ENCODE measurements at regions not wholly inside any gene's neighbourhood (a gene's known extent, or its start where the extent isn't known, plus 50 kb on each side); places are given as distances from the start of the nearest gene placed in this dataset.

DNA sequence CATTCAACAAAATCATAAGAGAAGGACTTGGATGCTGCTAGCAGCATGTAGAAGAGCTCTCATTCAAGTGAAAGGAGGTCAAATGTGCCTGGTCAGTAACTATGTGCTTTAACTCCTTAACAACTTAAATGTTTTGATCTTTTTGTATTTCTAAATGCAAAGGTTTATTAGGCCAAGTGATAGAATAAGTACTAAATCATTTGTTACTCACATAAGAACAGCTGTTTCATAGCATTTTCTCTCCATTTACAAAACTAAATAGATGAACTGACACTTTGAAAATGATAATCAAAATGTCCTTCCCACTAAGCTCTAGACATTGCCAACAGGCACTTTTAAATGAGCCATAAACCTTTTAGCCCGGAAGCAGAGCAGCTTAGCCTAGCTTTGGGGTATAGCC, 254.3 kb upstream of the PRMT6 start:
- Mint-ChIP-seq H3K9me3 (peaks cover 3 to 11% (median 3%) of the 10 kb centered on the region in 3 donors), H3K36me3 (no peaks in the 10 kb centered on the region), H3K27me3 (no peaks in the 10 kb centered on the region), H3K27ac (no peak overlapping the region), H3K4me3 (no peak overlapping the region), H3K4me1 (no peaks in the 10 kb centered on the region)
- no peaks in the 10 kb centered on the region for H3K4me1 ChIP-seq (ENCODE audit: control insufficient read depth in 1 of 2, extremely low read depth in 1 of 2, insufficient read depth in 2 of 2, low read length in 2 of 2)
- ChIA-PET CTCF (no interaction called here), POLR2A (no interaction called here)
- no peaks in the 10 kb centered on the region for H3K9me3 ChIP-seq
- DNase-seq (no peak), ATAC-seq (replicated peaks in 1 of 4) (no peak)
- no peak overlapping the region for H3K4me3 ChIP-seq (ENCODE audit: control insufficient read depth in 1 of 2, extremely low read depth in 1 of 2, low read length in 1 of 2)
- no CpG with 5 or more reads among the region's 1 CpG for WGBS (ENCODE audit: insufficient coverage)
- H3K36me3 ChIP-seq (ENCODE audit: control insufficient read depth in 2 of 2, extremely low read depth in 1 of 2, insufficient read depth in 1 of 2, low read length in 1 of 2) = no peaks in the 10 kb centered on the region
- no peak overlapping the region for H3K27ac ChIP-seq (ENCODE audit: low read length)
- H3K27me3 ChIP-seq (replicated peaks in 1 of 2; ENCODE audit: control insufficient read depth in 2 of 2, extremely low read depth in 1 of 2, insufficient read depth in 2 of 2, low read length in 1 of 2) = no peaks in the 10 kb centered on the region

DNA sequence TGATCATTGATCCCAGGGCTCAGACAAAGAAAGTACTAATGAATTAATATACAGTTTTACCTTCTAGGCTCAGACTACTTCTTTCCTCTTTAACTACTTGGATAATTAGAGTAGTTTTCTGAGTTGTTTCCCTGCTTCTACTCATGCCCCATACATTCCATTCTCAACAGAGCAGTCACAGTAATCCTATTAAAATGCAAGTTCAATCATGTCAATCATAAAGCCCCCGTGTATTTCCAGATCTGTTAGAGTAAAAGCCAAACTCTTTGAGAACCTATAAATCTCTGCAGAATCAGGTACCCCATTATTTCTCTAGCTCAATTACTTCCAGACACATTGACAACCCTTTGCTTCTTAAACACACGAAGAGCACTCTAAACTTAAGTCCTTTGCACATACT, 242.1 kb upstream of the PRMT6 start:
- Histone ChIP-seq H3K27ac (ENCODE audit: low read length) (no peak overlapping the region), H3K36me3 (ENCODE audit: control insufficient read depth in 2 of 2, extremely low read depth in 1 of 2, insufficient read depth in 1 of 2, low read length in 1 of 2) (no peaks in the 10 kb centered on the region), H3K27me3 (replicated peaks in 1 of 2; ENCODE audit: control insufficient read depth in 2 of 2, extremely low read depth in 1 of 2, insufficient read depth in 2 of 2, low read length in 1 of 2) (no peaks in the 10 kb centered on the region), H3K9me3 (no peaks in the 10 kb centered on the region), H3K4me1 (ENCODE audit: control insufficient read depth in 1 of 2, extremely low read depth in 1 of 2, insufficient read depth in 2 of 2, low read length in 2 of 2) (no peaks in the 10 kb centered on the region), H3K4me3 (ENCODE audit: control insufficient read depth in 1 of 2, extremely low read depth in 1 of 2, low read length in 1 of 2) (no peak overlapping the region)
- DNase-seq = no peak
- H3K27ac Mint-ChIP-seq = no peak overlapping the region
- ATAC-seq (replicated peaks in 1 of 4) = no peak
- POLR2A ChIA-PET = no interaction called here
- no peaks in the 10 kb centered on the region for H3K27me3 Mint-ChIP-seq
- no peak overlapping the region for H3K4me3 Mint-ChIP-seq
- CTCF ChIA-PET = no interaction called here
- H3K9me3 Mint-ChIP-seq = peaks cover 5 to 11% (median 10%) of the 10 kb centered on the region in 3 donors
- H3K4me1 Mint-ChIP-seq = no peaks in the 10 kb centered on the region
- 41% methylated on average over 2 of the region's 2 CpGs for WGBS (ENCODE audit: insufficient coverage)
- H3K36me3 Mint-ChIP-seq = no peaks in the 10 kb centered on the region

- H3K36me3 ChIP-seq (ENCODE audit: control insufficient read depth in 2 of 2, extremely low read depth in 1 of 2, insufficient read depth in 1 of 2, low read length in 1 of 2) = no peaks in the 10 kb centered on the region
- WGBS (ENCODE audit: insufficient coverage) = 43% methylated on average over 1 of the region's 1 CpG
- no peak overlapping the region for H3K27ac Mint-ChIP-seq
- POLR2A ChIA-PET = no interaction called here
- no peak overlapping the region for H3K4me3 Mint-ChIP-seq
- H3K4me1 Mint-ChIP-seq = no peaks in the 10 kb centered on the region
- DNase-seq (no peak), ATAC-seq (replicated peaks in 1 of 4) (no peak)
- H3K36me3 Mint-ChIP-seq = no peaks in the 10 kb centered on the region
- no peaks in the 10 kb centered on the region for H3K27me3 ChIP-seq (replicated peaks in 1 of 2; ENCODE audit: control insufficient read depth in 2 of 2, extremely low read depth in 1 of 2, insufficient read depth in 2 of 2, low read length in 1 of 2)
- H3K4me3 ChIP-seq (ENCODE audit: control insufficient read depth in 1 of 2, extremely low read depth in 1 of 2, low read length in 1 of 2) = no peak overlapping the region
- H3K27me3 Mint-ChIP-seq = no peaks in the 10 kb centered on the region
- H3K4me1 ChIP-seq (ENCODE audit: control insufficient read depth in 1 of 2, extremely low read depth in 1 of 2, insufficient read depth in 2 of 2, low read length in 2 of 2) = no peaks in the 10 kb centered on the region
- peaks cover 4 to 11% (median 7%) of the 10 kb centered on the region in 3 donors for H3K9me3 Mint-ChIP-seq
- CTCF ChIA-PET = no interaction called here
- H3K27ac ChIP-seq (ENCODE audit: low read length) = no peak overlapping the region
- no peaks in the 10 kb centered on the region for H3K9me3 ChIP-seq
Observed at GRCh38 chr1:106817575-106817974, 238.9 kb upstream of the PRMT6 start.

GRCh38 chr1:106831511-106831910, 225.0 kb upstream of the PRMT6 start:
- ATAC-seq (replicated peaks in 1 of 4) = no peak
- Mint-ChIP-seq H3K36me3 (no peaks in the 10 kb centered on the region), H3K27me3 (no peaks in the 10 kb centered on the region), H3K9me3 (peaks cover 4 to 20% (median 9%) of the 10 kb centered on the region in 3 donors), H3K4me1 (no peaks in the 10 kb centered on the region), H3K4me3 (no peak overlapping the region), H3K27ac (no peak overlapping the region)
- Histone ChIP-seq H3K27me3 (replicated peaks in 1 of 2; ENCODE audit: control insufficient read depth in 2 of 2, extremely low read depth in 1 of 2, insufficient read depth in 2 of 2, low read length in 1 of 2) (no peaks in the 10 kb centered on the region), H3K36me3 (ENCODE audit: control insufficient read depth in 2 of 2, extremely low read depth in 1 of 2, insufficient read depth in 1 of 2, low read length in 1 of 2) (no peaks in the 10 kb centered on the region), H3K4me3 (ENCODE audit: control insufficient read depth in 1 of 2, extremely low read depth in 1 of 2, low read length in 1 of 2) (no peak overlapping the region), H3K27ac (ENCODE audit: low read length) (no peak overlapping the region), H3K4me1 (ENCODE audit: control insufficient read depth in 1 of 2, extremely low read depth in 1 of 2, insufficient read depth in 2 of 2, low read length in 2 of 2) (no peaks in the 10 kb centered on the region), H3K9me3 (no peaks in the 10 kb centered on the region)
- ChIA-PET CTCF (no interaction called here), POLR2A (no interaction called here)
- DNase-seq = no peak

DNA sequence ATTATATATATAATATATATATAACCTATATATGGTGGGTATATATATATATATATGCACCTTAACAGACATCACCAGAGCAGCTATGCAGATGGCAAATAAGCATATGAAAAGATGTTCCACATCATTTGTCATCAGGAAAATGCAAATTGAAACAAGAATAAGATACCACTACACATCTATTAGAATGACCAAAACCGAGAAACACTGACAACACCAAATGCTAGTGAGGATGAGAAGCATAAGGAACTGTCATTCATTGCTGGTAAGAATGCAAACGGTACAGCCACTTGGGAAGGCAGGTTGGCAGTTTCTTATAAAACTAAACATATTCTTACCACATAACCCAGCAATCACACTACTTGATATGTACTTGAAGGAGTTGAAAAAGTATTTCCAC, 219.8 kb upstream of the PRMT6 start:
- ATAC-seq (replicated peaks in 1 of 4) (no peak), DNase-seq (no peak)
- Mint-ChIP-seq H3K27me3 (no peaks in the 10 kb centered on the region), H3K4me3 (no peak overlapping the region), H3K27ac (no peak overlapping the region), H3K9me3 (peaks cover 0 to 11% (median 9%) of the 10 kb centered on the region in 3 donors), H3K4me1 (no peaks in the 10 kb centered on the region), H3K36me3 (no peaks in the 10 kb centered on the region)
- CTCF ChIA-PET = no interaction called here
- no peaks in the 10 kb centered on the region for H3K27me3 ChIP-seq (replicated peaks in 1 of 2; ENCODE audit: control insufficient read depth in 2 of 2, extremely low read depth in 1 of 2, insufficient read depth in 2 of 2, low read length in 1 of 2)
- H3K9me3 ChIP-seq = no peaks in the 10 kb centered on the region
- H3K4me3 ChIP-seq (ENCODE audit: control insufficient read depth in 1 of 2, extremely low read depth in 1 of 2, low read length in 1 of 2) = no peak overlapping the region
- no peaks in the 10 kb centered on the region for H3K36me3 ChIP-seq (ENCODE audit: control insufficient read depth in 2 of 2, extremely low read depth in 1 of 2, insufficient read depth in 1 of 2, low read length in 1 of 2)
- H3K4me1 ChIP-seq (ENCODE audit: control insufficient read depth in 1 of 2, extremely low read depth in 1 of 2, insufficient read depth in 2 of 2, low read length in 2 of 2) = no peaks in the 10 kb centered on the region
- POLR2A ChIA-PET = no interaction called here
- WGBS (ENCODE audit: insufficient coverage) = no CpG with 5 or more reads among the region's 2 CpGs
- no peak overlapping the region for H3K27ac ChIP-seq (ENCODE audit: low read length)

- Histone ChIP-seq H3K27me3 (replicated peaks in 1 of 2; ENCODE audit: control insufficient read depth in 2 of 2, extremely low read depth in 1 of 2, insufficient read depth in 2 of 2, low read length in 1 of 2) (no peaks in the 10 kb centered on the region), H3K27ac (ENCODE audit: low read length) (no peak overlapping the region), H3K36me3 (ENCODE audit: control insufficient read depth in 2 of 2, extremely low read depth in 1 of 2, insufficient read depth in 1 of 2, low read length in 1 of 2) (no peaks in the 10 kb centered on the region), H3K4me1 (ENCODE audit: control insufficient read depth in 1 of 2, extremely low read depth in 1 of 2, insufficient read depth in 2 of 2, low read length in 2 of 2) (no peaks in the 10 kb centered on the region), H3K4me3 (ENCODE audit: control insufficient read depth in 1 of 2, extremely low read depth in 1 of 2, low read length in 1 of 2) (no peak overlapping the region), H3K9me3 (no peaks in the 10 kb centered on the region)
- DNase-seq = no peak
- Mint-ChIP-seq H3K9me3 (peaks cover 0 to 16% (median 6%) of the 10 kb centered on the region in 3 donors), H3K27me3 (no peaks in the 10 kb centered on the region), H3K27ac (no peak overlapping the region), H3K4me3 (no peak overlapping the region), H3K36me3 (no peaks in the 10 kb centered on the region), H3K4me1 (no peaks in the 10 kb centered on the region)
- no peak for ATAC-seq (replicated peaks in 1 of 4)
- CTCF ChIA-PET = no interaction called here
- no CpG with 5 or more reads among the region's 4 CpGs for WGBS (ENCODE audit: insufficient coverage)
- POLR2A ChIA-PET = no interaction called here
Observed at GRCh38 chr1:106843518-106843917, 213.0 kb upstream of the PRMT6 start.

DNA sequence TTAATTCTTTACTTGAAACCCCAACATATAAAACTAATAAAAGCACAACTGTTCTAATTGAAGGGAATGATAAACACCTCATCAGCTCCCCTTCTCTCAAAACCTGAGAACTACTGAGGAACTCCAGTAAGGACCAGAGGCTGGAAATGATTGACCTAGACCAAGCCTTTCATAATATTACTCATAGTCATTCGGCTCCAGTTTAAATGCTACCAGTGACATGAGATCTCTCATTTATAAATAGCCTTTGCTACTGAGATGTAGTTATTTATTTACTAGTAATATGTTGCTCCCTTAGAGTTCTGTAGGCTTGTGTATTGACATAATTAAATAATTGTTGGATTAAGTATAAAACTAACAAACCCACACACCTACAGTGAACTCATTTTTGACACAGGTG, 209.8 kb upstream of the PRMT6 start:
- Histone ChIP-seq H3K27ac (ENCODE audit: low read length) (no peak overlapping the region), H3K9me3 (no peaks in the 10 kb centered on the region), H3K27me3 (replicated peaks in 1 of 2; ENCODE audit: control insufficient read depth in 2 of 2, extremely low read depth in 1 of 2, insufficient read depth in 2 of 2, low read length in 1 of 2) (no peaks in the 10 kb centered on the region), H3K4me3 (ENCODE audit: control insufficient read depth in 1 of 2, extremely low read depth in 1 of 2, low read length in 1 of 2) (no peak overlapping the region), H3K4me1 (ENCODE audit: control insufficient read depth in 1 of 2, extremely low read depth in 1 of 2, insufficient read depth in 2 of 2, low read length in 2 of 2) (no peaks in the 10 kb centered on the region), H3K36me3 (ENCODE audit: control insufficient read depth in 2 of 2, extremely low read depth in 1 of 2, insufficient read depth in 1 of 2, low read length in 1 of 2) (no peaks in the 10 kb centered on the region)
- Mint-ChIP-seq H3K36me3 (no peaks in the 10 kb centered on the region), H3K27ac (no peak overlapping the region), H3K9me3 (peaks cover 0 to 16% (median 10%) of the 10 kb centered on the region in 3 donors), H3K27me3 (no peaks in the 10 kb centered on the region), H3K4me1 (no peaks in the 10 kb centered on the region), H3K4me3 (no peak overlapping the region)
- ChIA-PET POLR2A (no interaction called here), CTCF (no interaction called here)
- DNase-seq (no peak), ATAC-seq (replicated peaks in 1 of 4) (no peak)
- WGBS (ENCODE audit: insufficient coverage) = no CpG with 5 or more reads among the region's 1 CpG
